Right atrium auricular region (tissue), 2 donors: ENCODE measurements at regions not wholly inside any gene's neighbourhood (a gene's known extent, or its start where the extent isn't known, plus 50 kb on each side); places are given as distances from the start of the nearest gene placed in this dataset.

ENCODE experiments used
- DNase-seq: peaks from one replicate; pipeline ENCODE4 v3.0.0-alpha.2; 2019; ENCODE audit warnings: low spot score
- H3K27ac ChIP-seq, 2 donors: fragments of 200-600 bp; sonication (generic); 1 replicate in 1 of 2; 2 replicates in 1 of 2; pipeline ENCODE4 v1.5.1; 2016 to 2019
- H3K27me3 ChIP-seq, 2 donors: fragments of 200-600 bp; sonication (generic); one replicate each; pipeline versions ENCODE4 v1.5.1 to v1.6.0; 2017 to 2019
- H3K36me3 ChIP-seq: fragments of 200-600 bp; sonication (generic); one replicate; pipeline ENCODE4 v1.5.1; 2016
- H3K4me1 ChIP-seq, 2 donors: fragments of 200-600 bp; sonication (generic); one replicate each; pipeline versions ENCODE4 v1.5.1 to v1.6.0; 2017 to 2019
- H3K4me3 ChIP-seq, 2 donors: fragments of 200-600 bp; sonication (generic); 1 replicate in 1 of 2; 2 replicates in 1 of 2; pipeline ENCODE4 v1.5.1; 2017 to 2019; ENCODE audit warnings: mild to moderate bottlenecking in 1 of 2, moderate library complexity in 1 of 2
- H3K9me3 ChIP-seq, 2 donors: fragments of 200-600 bp; sonication (generic); one replicate each; pipeline ENCODE4 v1.5.1; 2019
- TF ChIP-seq, protein P1 (sequence below), 2 donors: fragments of 200-600 bp; sonication (generic); IDR thresholded peaks; one replicate each; pipeline ENCODE4 v1.5.1; 2019; ENCODE audit warnings: antibody characterized with exemption in 2 of 2

DNA sequence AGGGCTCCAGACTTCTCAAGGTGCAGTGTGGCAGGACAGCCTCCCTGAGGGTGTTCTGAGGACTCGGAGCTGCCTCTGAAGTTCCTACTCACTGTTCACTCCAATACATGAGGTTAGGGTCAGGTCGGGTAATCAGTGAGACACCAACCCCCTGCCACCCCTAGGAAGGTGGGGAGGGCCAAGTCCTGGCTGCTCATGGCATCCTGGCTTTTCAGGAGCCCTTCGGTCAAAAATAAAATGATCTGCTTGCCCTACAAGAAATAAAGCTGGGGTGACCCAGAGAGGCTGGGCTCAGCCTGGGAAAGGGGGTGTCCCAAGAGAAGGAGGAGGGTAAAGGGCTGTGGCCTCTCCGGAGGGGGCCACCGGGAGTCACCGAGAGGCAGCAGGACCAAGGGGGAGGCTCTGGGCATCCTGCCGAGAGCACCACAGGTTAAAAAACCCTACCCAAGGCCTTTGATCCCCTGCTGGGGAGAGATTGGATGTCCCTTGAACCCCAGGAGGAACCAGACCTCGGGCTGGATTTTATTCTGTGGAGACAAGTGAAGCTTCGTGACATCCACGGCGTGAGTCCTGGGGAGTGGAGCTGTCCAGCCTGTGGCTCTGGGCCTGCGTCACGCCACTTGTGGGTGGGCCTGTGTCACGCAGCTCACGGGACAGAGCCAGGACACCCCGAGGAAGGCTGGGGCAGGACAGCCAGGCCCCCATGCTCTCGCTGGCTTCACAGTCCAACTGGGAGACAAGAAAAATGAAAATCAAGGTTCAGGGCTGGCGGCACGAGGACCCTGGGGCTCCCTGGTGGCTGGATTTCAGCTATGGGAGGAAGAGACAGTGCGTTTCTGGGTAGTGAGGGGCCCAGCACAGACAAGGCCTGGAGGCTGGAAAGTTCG is 102.2 kb upstream of the FGF3 start:
- no peak for DNase-seq
- Histone ChIP-seq H3K27me3 (no peaks in the 10 kb centered on the region), H3K27ac (peak overlapping the region; percentile 29 to 35), H3K36me3 (no peaks in the 10 kb centered on the region), H3K4me1 (peaks cover 0 to 16% of the 10 kb centered on the region in 2 donors), H3K9me3 (peaks cover 0 to 3% of the 10 kb centered on the region in 2 donors), H3K4me3 (no peak overlapping the region)
- TF ChIP-seq, protein P1, sequence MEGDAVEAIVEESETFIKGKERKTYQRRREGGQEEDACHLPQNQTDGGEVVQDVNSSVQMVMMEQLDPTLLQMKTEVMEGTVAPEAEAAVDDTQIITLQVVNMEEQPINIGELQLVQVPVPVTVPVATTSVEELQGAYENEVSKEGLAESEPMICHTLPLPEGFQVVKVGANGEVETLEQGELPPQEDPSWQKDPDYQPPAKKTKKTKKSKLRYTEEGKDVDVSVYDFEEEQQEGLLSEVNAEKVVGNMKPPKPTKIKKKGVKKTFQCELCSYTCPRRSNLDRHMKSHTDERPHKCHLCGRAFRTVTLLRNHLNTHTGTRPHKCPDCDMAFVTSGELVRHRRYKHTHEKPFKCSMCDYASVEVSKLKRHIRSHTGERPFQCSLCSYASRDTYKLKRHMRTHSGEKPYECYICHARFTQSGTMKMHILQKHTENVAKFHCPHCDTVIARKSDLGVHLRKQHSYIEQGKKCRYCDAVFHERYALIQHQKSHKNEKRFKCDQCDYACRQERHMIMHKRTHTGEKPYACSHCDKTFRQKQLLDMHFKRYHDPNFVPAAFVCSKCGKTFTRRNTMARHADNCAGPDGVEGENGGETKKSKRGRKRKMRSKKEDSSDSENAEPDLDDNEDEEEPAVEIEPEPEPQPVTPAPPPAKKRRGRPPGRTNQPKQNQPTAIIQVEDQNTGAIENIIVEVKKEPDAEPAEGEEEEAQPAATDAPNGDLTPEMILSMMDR (IDR thresholded peaks at IDR 0.05): no peak

DNA sequence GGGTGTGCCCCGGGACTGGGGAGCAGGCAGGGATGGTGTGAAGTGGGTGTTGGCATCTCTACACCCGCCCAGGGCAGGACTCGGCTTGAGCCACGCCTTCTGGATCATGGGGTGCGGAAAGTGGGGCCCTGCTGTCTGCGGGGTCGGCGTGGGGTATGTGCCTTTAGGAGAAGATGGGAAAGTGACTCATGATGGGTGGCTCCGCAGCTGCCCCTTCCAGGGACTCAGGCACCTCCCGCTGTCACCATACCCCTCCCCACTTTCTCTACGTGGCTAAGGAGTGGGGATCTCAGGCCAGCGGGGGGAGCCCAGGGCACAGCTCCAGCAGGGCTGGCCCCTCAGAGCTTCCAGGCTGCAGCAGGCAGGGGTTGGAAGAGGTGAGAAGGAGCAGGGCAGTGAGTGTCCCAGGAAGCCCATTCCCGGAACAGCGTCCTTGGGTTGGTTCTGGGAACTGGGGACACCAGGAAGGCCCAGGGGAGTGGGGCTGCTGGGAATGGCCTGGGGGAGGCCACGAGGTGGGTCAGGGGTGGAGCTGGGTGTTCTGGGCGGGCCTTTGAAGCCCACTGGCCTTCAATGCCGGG is 102.9 kb upstream of the FGF3 start:
- peaks cover 0 to 12% of the 10 kb centered on the region in 2 donors for H3K4me1 ChIP-seq
- no peaks in the 10 kb centered on the region for H3K27me3 ChIP-seq
- H3K27ac ChIP-seq: peak overlapping the region in 1 of 2 donors; percentile 29
- no peaks in the 10 kb centered on the region for H3K9me3 ChIP-seq
- DNase-seq: no peak
- TF ChIP-seq, protein P1 (IDR thresholded peaks at IDR 0.05): no peak
- no peak overlapping the region for H3K4me3 ChIP-seq
- H3K36me3 ChIP-seq: no peaks in the 10 kb centered on the region

DNA sequence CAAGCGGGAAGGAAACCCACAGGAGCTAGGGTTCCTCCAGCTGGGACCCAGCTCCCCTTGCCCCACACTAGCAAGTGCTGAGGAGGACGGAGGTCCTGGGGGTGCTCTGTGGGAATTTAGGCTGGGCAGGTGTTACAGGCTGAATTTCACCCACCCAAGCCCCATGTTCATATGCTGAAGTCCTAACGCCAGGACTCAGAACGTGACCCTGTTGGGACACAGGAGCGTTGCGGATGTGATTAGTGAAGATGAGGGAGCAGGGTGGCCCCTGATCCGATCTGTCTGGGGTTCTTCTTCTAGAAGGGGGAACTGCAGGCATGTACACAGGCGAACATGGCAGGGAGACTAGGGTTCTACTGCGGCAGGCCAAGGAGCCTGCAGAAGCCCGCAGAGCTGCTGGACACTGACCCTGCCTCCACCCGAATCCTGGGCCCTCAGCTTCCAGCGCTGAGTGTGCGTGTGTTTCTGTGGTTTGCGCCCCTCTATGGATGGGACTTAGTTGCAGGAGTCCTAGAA is 103.4 kb upstream of the FGF3 start:
- peaks cover 0 to 12% of the 10 kb centered on the region in 2 donors for H3K4me1 ChIP-seq
- H3K36me3 ChIP-seq: no peaks in the 10 kb centered on the region
- H3K4me3 ChIP-seq: no peak overlapping the region
- no peak for DNase-seq
- no peaks in the 10 kb centered on the region for H3K27me3 ChIP-seq
- no peaks in the 10 kb centered on the region for H3K9me3 ChIP-seq
- no peak overlapping the region for H3K27ac ChIP-seq
- TF ChIP-seq, protein P1 (IDR thresholded peaks at IDR 0.05): no peak

DNA sequence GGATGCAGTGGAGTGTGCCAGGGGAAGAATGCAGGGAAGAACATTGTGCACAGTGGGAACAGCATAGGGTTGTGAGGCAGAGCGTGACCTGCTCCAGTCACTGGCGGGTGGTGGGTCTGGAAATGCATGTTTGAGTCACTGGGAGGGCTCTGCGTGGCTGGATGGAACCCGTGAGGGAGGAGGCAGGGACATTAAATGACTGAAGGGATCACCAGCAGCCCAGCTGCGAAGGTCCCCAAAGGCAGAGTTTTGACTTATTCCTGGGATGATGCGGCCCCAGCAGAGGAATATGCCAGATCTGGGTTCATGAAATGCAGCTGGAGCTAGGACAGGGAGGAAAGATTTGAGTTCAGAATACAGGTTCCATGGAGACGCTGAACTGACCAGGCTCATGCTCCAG is 104.0 kb upstream of the FGF3 start:
- H3K4me3 ChIP-seq: no peak overlapping the region
- H3K9me3 ChIP-seq: no peaks in the 10 kb centered on the region
- TF ChIP-seq, protein P1 (IDR thresholded peaks at IDR 0.05): no peak
- no peaks in the 10 kb centered on the region for H3K27me3 ChIP-seq
- H3K36me3 ChIP-seq: no peaks in the 10 kb centered on the region
- peaks cover 0 to 10% of the 10 kb centered on the region in 2 donors for H3K4me1 ChIP-seq
- H3K27ac ChIP-seq: no peak overlapping the region
- DNase-seq: no peak

DNA sequence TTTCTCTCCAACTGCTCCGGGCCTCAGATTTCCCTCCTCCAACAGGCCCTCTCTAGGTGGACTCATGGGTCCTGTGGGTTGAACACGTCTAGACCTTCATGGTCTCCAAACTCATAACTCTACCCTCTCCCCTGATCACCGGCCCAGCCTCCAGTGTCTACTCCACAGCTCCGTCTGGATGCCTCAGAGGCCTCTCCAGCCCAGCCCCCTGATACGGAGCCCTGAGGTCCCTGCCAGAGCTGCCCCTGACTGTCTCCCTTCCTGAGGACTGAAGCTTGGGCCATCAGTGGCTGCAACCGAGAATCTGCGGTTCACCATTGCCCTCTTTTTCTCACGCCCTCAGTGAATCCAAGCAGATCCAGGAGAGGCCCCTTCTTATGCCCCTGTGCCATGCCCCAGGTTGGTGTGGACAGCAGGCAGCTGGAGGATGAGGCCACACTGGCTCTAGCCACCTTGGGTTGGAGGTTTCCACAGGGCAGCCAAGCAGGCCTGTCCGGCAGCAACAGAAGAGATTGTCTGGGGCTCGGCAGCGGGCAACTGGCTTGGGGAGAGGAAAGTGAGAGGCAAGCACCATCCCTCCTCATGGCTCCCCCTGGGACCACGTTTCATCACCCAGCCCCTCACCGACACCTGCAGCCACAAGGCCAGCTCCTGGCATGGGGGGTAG is 104.6 kb upstream of the FGF3 start:
- Histone ChIP-seq H3K36me3 (no peaks in the 10 kb centered on the region), H3K4me3 (no peak overlapping the region), H3K4me1 (peaks cover 0 to 4% of the 10 kb centered on the region in 2 donors), H3K27ac (no peak overlapping the region), H3K27me3 (no peaks in the 10 kb centered on the region), H3K9me3 (no peaks in the 10 kb centered on the region)
- DNase-seq: no peak
- TF ChIP-seq, protein P1 (IDR thresholded peaks at IDR 0.05): no peak
